GM23338 (cell line): ENCODE measurements at regions not wholly inside any gene's neighbourhood (a gene's known extent, or its start where the extent isn't known, plus 50 kb on each side); places are given as distances from the start of the nearest gene placed in this dataset.

Experiments used
- ATAC-seq: fragments of 200-7000 bp; cut with Tn5 transposase; 3 replicates; pipeline ENCODE4 v1.9.1; 2020
- DNase-seq: peaks from one replicate; pipeline ENCODE4 v3.0.0-alpha.2; 2015; ENCODE audit warnings: low spot score
- H2AFZ ChIP-seq: fragments of 200-600 bp; sonication (generic); 2 replicates; pipeline ENCODE4 v1.8.0; 2016; ENCODE audit warnings: antibody characterized with exemption, mild to moderate bottlenecking, moderate library complexity
- H3F3A ChIP-seq: fragments of 200-600 bp; sonication (generic); replicated peaks from 2 replicates; pipeline ENCODE4 v1.8.0; 2017; ENCODE audit warnings: antibody characterized with exemption, mixed run types, low read depth
- H3K27ac ChIP-seq: fragments of 200-600 bp; sonication (generic); 2 replicates; pipeline ENCODE4 v1.6.1; 2016; ENCODE audit warnings: low read depth
- H3K27me3 ChIP-seq: fragments of 200-600 bp; sonication (generic); 2 replicates; pipeline ENCODE4 v1.8.0; 2016; ENCODE audit warnings: mild to moderate bottlenecking, mixed run types, moderate library complexity; ENCODE audit not compliant: insufficient read depth
- H3K36me3 ChIP-seq: fragments of 200-600 bp; sonication (generic); 2 replicates; pipeline ENCODE4 v1.8.0; 2016; ENCODE audit warnings: mild to moderate bottlenecking; ENCODE audit not compliant: insufficient read depth
- H3K4me1 ChIP-seq: fragments of 200-600 bp; sonication (generic); 2 replicates; pipeline ENCODE4 v1.8.0; 2016; ENCODE audit warnings: mild to moderate bottlenecking, moderate library complexity; ENCODE audit not compliant: insufficient read depth
- H3K4me2 ChIP-seq: fragments of 200-600 bp; sonication (generic); 2 replicates; pipeline ENCODE4 v1.7.1; 2017; ENCODE audit warnings: mixed run types
- H3K4me3 ChIP-seq: fragments of 200-600 bp; sonication (generic); 2 replicates; pipeline ENCODE4 v1.6.1; 2016; ENCODE audit warnings: mixed run types
- H3K79me2 ChIP-seq: fragments of 200-600 bp; sonication (generic); replicated peaks from 2 replicates; pipeline ENCODE4 v1.8.0; 2017; ENCODE audit warnings: mild to moderate bottlenecking; ENCODE audit not compliant: insufficient read depth
- H3K9me2 ChIP-seq: fragments of 200-600 bp; sonication (generic); 2 replicates; pipeline ENCODE4 v1.8.0; 2017; ENCODE audit not compliant: insufficient read depth
- H4K20me1 ChIP-seq: fragments of 200-600 bp; sonication (generic); replicated peaks from 2 replicates; pipeline ENCODE4 v1.8.0; 2017; ENCODE audit warnings: mild to moderate bottlenecking; ENCODE audit not compliant: insufficient read depth
- H3K27ac Mint-ChIP-seq: 2 replicates; pipeline ENCODE4 v1.8.0; 2020; ENCODE audit warnings: inconsistent platforms, mild to moderate bottlenecking, moderate library complexity, mixed read lengths
- H3K27me3 Mint-ChIP-seq: 3 replicates; pipeline ENCODE4 v1.8.0; 2022; ENCODE audit warnings: low read depth, mild to moderate bottlenecking, moderate library complexity, mixed read lengths, inconsistent platforms; ENCODE audit not compliant: insufficient read depth, poor library complexity
- H3K36me3 Mint-ChIP-seq: 3 replicates; pipeline ENCODE4 v1.8.0; 2021; ENCODE audit warnings: low read depth, mild to moderate bottlenecking, inconsistent platforms, moderate library complexity, mixed read lengths
- H3K4me1 Mint-ChIP-seq: 3 replicates; pipeline ENCODE4 v1.8.0; 2020; ENCODE audit warnings: mild to moderate bottlenecking, inconsistent platforms, mixed read lengths
- H3K4me3 Mint-ChIP-seq: 3 replicates; pipeline ENCODE4 v1.8.0; 2021; ENCODE audit warnings: moderate library complexity, mild to moderate bottlenecking, inconsistent platforms, mixed read lengths
- H3K9me3 Mint-ChIP-seq: 3 replicates; pipeline ENCODE4 v1.8.0; 2020; ENCODE audit warnings: moderate library complexity, mild to moderate bottlenecking, inconsistent platforms, mixed read lengths
- CREB1 ChIP-seq: fragments of 250-450 bp; sonication (Bioruptor Pico); IDR thresholded peaks from 2 replicates; pipeline ENCODE4 v1.5.0; 2020; ENCODE audit warnings: low read depth, mild to moderate bottlenecking, moderate library complexity
- ETS1 ChIP-seq: IDR thresholded peaks from 2 replicates; pipeline ENCODE4 v1.6.1; 2016; ENCODE audit warnings: antibody characterized with exemption
- EZH2 ChIP-seq: fragments of 200-600 bp; sonication (generic); IDR thresholded peaks from one replicate; pipeline ENCODE4 v1.8.0; 2017; ENCODE audit warnings: antibody characterized with exemption, mild to moderate bottlenecking, low read depth; ENCODE audit not compliant: unreplicated experiment
- EZH2phosphoT487 ChIP-seq: fragments of 200-600 bp; sonication (generic); IDR thresholded peaks from one replicate; pipeline ENCODE4 v1.8.1; 2018; ENCODE audit warnings: antibody characterized with exemption; ENCODE audit not compliant: unreplicated experiment
- STAT1 ChIP-seq: IDR thresholded peaks from one replicate; pipeline ENCODE4 v1.6.1; 2016; ENCODE audit warnings: antibody characterized with exemption; ENCODE audit not compliant: unreplicated experiment
- ZNF114 ChIP-seq: fragments of 250-450 bp; sonication (Bioruptor Pico); IDR thresholded peaks from 2 replicates; pipeline ENCODE4 v1.5.0; 2020; ENCODE audit warnings: mild to moderate bottlenecking, moderate library complexity
- ZNF331 ChIP-seq: fragments of 250-450 bp; sonication (Bioruptor Pico); IDR thresholded peaks from 2 replicates; pipeline ENCODE4 v1.5.0; 2020; ENCODE audit warnings: low read depth, mild to moderate bottlenecking, moderate library complexity
- TF ChIP-seq, protein P1 (sequence below): IDR thresholded peaks from one replicate; pipeline ENCODE4 v1.6.1; 2018; ENCODE audit warnings: antibody characterized with exemption; ENCODE audit not compliant: unreplicated experiment
- TF ChIP-seq, protein P2 (sequence below): fragments of 250-450 bp; sonication (Bioruptor Pico); IDR thresholded peaks from 2 replicates; pipeline ENCODE4 v1.5.0; 2020; ENCODE audit warnings: mild to moderate bottlenecking, moderate library complexity

DNA sequence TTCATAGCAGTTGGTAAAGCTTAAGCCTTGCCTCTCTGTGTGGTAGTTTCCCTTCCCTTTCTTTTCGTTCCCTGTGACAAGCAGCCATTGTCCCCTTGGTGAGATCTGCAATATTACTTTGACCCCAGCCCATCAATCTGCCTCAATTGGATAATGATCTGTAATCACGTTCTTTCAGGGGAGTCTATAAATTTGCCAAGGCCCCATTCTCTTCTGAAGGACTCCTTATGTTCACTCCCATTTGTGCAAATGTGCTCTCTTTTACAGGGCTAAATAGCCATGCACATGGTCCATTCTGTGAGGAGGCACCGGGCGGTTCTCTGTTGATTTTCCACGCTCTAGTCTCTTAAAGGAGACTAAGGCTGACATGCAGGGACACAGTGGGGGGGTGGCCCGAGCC, 660.4 kb upstream of the SLC35B3 start (continued):
- TF ChIP-seq CREB1 (CRISPR knock-in tag): no peak
- TF ChIP-seq, protein P1, sequence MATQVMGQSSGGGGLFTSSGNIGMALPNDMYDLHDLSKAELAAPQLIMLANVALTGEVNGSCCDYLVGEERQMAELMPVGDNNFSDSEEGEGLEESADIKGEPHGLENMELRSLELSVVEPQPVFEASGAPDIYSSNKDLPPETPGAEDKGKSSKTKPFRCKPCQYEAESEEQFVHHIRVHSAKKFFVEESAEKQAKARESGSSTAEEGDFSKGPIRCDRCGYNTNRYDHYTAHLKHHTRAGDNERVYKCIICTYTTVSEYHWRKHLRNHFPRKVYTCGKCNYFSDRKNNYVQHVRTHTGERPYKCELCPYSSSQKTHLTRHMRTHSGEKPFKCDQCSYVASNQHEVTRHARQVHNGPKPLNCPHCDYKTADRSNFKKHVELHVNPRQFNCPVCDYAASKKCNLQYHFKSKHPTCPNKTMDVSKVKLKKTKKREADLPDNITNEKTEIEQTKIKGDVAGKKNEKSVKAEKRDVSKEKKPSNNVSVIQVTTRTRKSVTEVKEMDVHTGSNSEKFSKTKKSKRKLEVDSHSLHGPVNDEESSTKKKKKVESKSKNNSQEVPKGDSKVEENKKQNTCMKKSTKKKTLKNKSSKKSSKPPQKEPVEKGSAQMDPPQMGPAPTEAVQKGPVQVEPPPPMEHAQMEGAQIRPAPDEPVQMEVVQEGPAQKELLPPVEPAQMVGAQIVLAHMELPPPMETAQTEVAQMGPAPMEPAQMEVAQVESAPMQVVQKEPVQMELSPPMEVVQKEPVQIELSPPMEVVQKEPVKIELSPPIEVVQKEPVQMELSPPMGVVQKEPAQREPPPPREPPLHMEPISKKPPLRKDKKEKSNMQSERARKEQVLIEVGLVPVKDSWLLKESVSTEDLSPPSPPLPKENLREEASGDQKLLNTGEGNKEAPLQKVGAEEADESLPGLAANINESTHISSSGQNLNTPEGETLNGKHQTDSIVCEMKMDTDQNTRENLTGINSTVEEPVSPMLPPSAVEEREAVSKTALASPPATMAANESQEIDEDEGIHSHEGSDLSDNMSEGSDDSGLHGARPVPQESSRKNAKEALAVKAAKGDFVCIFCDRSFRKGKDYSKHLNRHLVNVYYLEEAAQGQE: no peak
- TF ChIP-seq ETS1: no peak
- no peak for TF ChIP-seq ZNF114 (CRISPR knock-in tag)
- TF ChIP-seq ZNF331 (CRISPR knock-in tag): no peak
- TF ChIP-seq STAT1: no peak

- Mint-ChIP-seq H3K4me3 (no peak overlapping the region), H3K36me3 (no peaks in the 10 kb centered on the region), H3K4me1 (peaks cover 10% of the 10 kb centered on the region), H3K9me3 (no peaks in the 10 kb centered on the region), H3K27me3 (no peaks in the 10 kb centered on the region), H3K27ac (no peak overlapping the region)
- Histone ChIP-seq H3K79me2 (no peaks in the 10 kb centered on the region), H3K27ac (no peak overlapping the region), H3K4me2 (no peak overlapping the region), H3K36me3 (no peaks in the 10 kb centered on the region), H3K27me3 (no peaks in the 10 kb centered on the region), H3K9me2 (no peaks in the 10 kb centered on the region), H3K4me1 (no peaks in the 10 kb centered on the region), H3K4me3 (no peak overlapping the region), H4K20me1 (no peaks in the 10 kb centered on the region), H3F3A (no peaks in the 10 kb centered on the region), H2AFZ (no peak overlapping the region)
- no peak for DNase-seq
- ATAC-seq: no peak
- TF ChIP-seq, protein P2, sequence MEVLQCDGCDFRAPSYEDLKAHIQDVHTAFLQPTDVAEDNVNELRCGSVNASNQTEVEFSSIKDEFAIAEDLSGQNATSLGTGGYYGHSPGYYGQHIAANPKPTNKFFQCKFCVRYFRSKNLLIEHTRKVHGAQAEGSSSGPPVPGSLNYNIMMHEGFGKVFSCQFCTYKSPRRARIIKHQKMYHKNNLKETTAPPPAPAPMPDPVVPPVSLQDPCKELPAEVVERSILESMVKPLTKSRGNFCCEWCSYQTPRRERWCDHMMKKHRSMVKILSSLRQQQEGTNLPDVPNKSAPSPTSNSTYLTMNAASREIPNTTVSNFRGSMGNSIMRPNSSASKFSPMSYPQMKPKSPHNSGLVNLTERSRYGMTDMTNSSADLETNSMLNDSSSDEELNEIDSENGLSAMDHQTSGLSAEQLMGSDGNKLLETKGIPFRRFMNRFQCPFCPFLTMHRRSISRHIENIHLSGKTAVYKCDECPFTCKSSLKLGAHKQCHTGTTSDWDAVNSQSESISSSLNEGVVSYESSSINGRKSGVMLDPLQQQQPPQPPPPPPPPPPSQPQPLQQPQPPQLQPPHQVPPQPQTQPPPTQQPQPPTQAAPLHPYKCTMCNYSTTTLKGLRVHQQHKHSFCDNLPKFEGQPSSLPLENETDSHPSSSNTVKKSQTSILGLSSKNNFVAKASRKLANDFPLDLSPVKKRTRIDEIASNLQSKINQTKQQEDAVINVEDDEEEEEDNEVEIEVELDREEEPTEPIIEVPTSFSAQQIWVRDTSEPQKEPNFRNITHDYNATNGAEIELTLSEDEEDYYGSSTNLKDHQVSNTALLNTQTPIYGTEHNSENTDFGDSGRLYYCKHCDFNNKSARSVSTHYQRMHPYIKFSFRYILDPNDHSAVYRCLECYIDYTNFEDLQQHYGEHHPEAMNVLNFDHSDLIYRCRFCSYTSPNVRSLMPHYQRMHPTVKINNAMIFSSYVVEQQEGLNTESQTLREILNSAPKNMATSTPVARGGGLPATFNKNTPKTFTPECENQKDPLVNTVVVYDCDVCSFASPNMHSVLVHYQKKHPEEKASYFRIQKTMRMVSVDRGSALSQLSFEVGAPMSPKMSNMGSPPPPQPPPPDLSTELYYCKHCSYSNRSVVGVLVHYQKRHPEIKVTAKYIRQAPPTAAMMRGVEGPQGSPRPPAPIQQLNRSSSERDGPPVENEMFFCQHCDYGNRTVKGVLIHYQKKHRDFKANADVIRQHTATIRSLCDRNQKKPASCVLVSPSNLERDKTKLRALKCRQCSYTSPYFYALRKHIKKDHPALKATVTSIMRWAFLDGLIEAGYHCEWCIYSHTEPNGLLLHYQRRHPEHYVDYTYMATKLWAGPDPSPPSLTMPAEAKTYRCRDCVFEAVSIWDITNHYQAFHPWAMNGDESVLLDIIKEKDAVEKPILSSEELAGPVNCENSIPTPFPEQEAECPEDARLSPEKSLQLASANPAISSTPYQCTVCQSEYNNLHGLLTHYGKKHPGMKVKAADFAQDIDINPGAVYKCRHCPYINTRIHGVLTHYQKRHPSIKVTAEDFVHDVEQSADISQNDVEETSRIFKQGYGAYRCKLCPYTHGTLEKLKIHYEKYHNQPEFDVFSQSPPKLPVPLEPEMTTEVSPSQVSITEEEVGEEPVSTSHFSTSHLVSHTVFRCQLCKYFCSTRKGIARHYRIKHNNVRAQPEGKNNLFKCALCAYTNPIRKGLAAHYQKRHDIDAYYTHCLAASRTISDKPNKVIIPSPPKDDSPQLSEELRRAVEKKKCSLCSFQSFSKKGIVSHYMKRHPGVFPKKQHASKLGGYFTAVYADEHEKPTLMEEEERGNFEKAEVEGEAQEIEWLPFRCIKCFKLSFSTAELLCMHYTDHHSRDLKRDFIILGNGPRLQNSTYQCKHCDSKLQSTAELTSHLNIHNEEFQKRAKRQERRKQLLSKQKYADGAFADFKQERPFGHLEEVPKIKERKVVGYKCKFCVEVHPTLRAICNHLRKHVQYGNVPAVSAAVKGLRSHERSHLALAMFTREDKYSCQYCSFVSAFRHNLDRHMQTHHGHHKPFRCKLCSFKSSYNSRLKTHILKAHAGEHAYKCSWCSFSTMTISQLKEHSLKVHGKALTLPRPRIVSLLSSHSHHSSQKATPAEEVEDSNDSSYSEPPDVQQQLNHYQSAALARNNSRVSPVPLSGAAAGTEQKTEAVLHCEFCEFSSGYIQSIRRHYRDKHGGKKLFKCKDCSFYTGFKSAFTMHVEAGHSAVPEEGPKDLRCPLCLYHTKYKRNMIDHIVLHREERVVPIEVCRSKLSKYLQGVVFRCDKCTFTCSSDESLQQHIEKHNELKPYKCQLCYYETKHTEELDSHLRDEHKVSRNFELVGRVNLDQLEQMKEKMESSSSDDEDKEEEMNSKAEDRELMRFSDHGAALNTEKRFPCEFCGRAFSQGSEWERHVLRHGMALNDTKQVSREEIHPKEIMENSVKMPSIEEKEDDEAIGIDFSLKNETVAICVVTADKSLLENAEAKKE: no peak
- TF ChIP-seq STAT1: no peak
- no peak for TF ChIP-seq EZH2phosphoT487
- no peak for TF ChIP-seq EZH2
- TF ChIP-seq, protein P1: no peak
These were observed 659.8 kb upstream of the SLC35B3 start for GRCh38 chr6:9095137-9095536.
